ENCODE measurements at regions not wholly inside any gene's neighbourhood (a gene's known extent, or its start where the extent isn't known, plus 50 kb on each side); places are given as distances from the start of the nearest gene placed in this dataset.
A peak's percentile ranks its signal among the peaks of the same experiment; 100 is the strongest.

- WGBS (ENCODE audit: insufficient coverage) = 72% methylated on average over 33 of the region's 38 CpGs
- Histone ChIP-seq H3K36me3 (ENCODE audit: control insufficient read depth, insufficient read depth, low read length) (no peaks in the 10 kb centered on the region), H3K4me1 (ENCODE audit: control insufficient read depth, insufficient read depth, low read length) (peaks cover 31% of the 10 kb centered on the region), H3K9me3 (ENCODE audit: control insufficient read depth, insufficient read depth, low read length) (no peaks in the 10 kb centered on the region), H3K27ac (ENCODE audit: low read depth, low read length) (no peak overlapping the region), H3K4me3 (ENCODE audit: low read depth, low read length) (no peak overlapping the region), H3K27me3 (ENCODE audit: control insufficient read depth, insufficient read depth, low read length) (peaks cover 17% of the 10 kb centered on the region)
- peak in 1 of 6 donors; percentile 80 for DNase-seq (ENCODE audit: low read depth in 4 of 6, low spot score in 6 of 6)
Observed at GRCh38 chr20:63118303-63119120, 97.4 kb downstream of the YTHDF1 start.

- Histone ChIP-seq H3K9me3 (ENCODE audit: control insufficient read depth, insufficient read depth, low read length) (no peaks in the 10 kb centered on the region), H3K4me3 (ENCODE audit: low read depth, low read length) (no peak overlapping the region), H3K27ac (ENCODE audit: low read depth, low read length) (no peak overlapping the region), H3K27me3 (ENCODE audit: control insufficient read depth, insufficient read depth, low read length) (peaks cover 17% of the 10 kb centered on the region), H3K4me1 (ENCODE audit: control insufficient read depth, insufficient read depth, low read length) (peaks cover 31% of the 10 kb centered on the region), H3K36me3 (ENCODE audit: control insufficient read depth, insufficient read depth, low read length) (no peaks in the 10 kb centered on the region)
- no peak for DNase-seq (ENCODE audit: low read depth in 4 of 6, low spot score in 6 of 6)
- 84% methylated on average over 25 of the region's 25 CpGs for WGBS (ENCODE audit: insufficient coverage)
Observed at GRCh38 chr20:63117661-63118302, 98.1 kb downstream of the YTHDF1 start.

- Histone ChIP-seq H3K4me3 (ENCODE audit: low read depth, low read length) (no peak overlapping the region), H3K36me3 (ENCODE audit: control insufficient read depth, insufficient read depth, low read length) (no peaks in the 10 kb centered on the region), H3K9me3 (ENCODE audit: control insufficient read depth, insufficient read depth, low read length) (no peaks in the 10 kb centered on the region), H3K27me3 (ENCODE audit: control insufficient read depth, insufficient read depth, low read length) (peaks cover 17% of the 10 kb centered on the region), H3K4me1 (ENCODE audit: control insufficient read depth, insufficient read depth, low read length) (peaks cover 31% of the 10 kb centered on the region), H3K27ac (ENCODE audit: low read depth, low read length) (no peak overlapping the region)
- peak in 1 of 6 donors; percentile 40 for DNase-seq (ENCODE audit: low read depth in 4 of 6, low spot score in 6 of 6)
- WGBS (ENCODE audit: insufficient coverage) = 71% methylated on average over 8 of the region's 9 CpGs
Observed at GRCh38 chr20:63117151-63117550, 98.8 kb downstream of the YTHDF1 start.

GRCh38 chr20:63116412-63117106 is 99.4 kb downstream of the YTHDF1 start:
- 23% methylated on average over 30 of the region's 32 CpGs for WGBS (ENCODE audit: insufficient coverage)
- Histone ChIP-seq H3K4me3 (ENCODE audit: low read depth, low read length) (no peak overlapping the region), H3K27ac (ENCODE audit: low read depth, low read length) (no peak overlapping the region), H3K9me3 (ENCODE audit: control insufficient read depth, insufficient read depth, low read length) (no peaks in the 10 kb centered on the region), H3K36me3 (ENCODE audit: control insufficient read depth, insufficient read depth, low read length) (no peaks in the 10 kb centered on the region), H3K4me1 (ENCODE audit: control insufficient read depth, insufficient read depth, low read length) (peaks cover 31% of the 10 kb centered on the region), H3K27me3 (ENCODE audit: control insufficient read depth, insufficient read depth, low read length) (peaks cover 17% of the 10 kb centered on the region)
- DNase-seq (ENCODE audit: low read depth in 4 of 6, low spot score in 6 of 6) = peak in 1 of 6 donors; percentile 52

GRCh38 chr20:63115651-63116411 is 100.1 kb downstream of the YTHDF1 start:
- H3K27me3 ChIP-seq (ENCODE audit: control insufficient read depth, insufficient read depth, low read length) = peaks cover 17% of the 10 kb centered on the region
- no peaks in the 10 kb centered on the region for H3K36me3 ChIP-seq (ENCODE audit: control insufficient read depth, insufficient read depth, low read length)
- DNase-seq (ENCODE audit: low read depth in 4 of 6, low spot score in 6 of 6) = no peak
- WGBS (ENCODE audit: insufficient coverage) = 72% methylated on average over 11 of the region's 11 CpGs
- no peak overlapping the region for H3K27ac ChIP-seq (ENCODE audit: low read depth, low read length)
- no peak overlapping the region for H3K4me3 ChIP-seq (ENCODE audit: low read depth, low read length)
- no peaks in the 10 kb centered on the region for H3K9me3 ChIP-seq (ENCODE audit: control insufficient read depth, insufficient read depth, low read length)
- peaks cover 31% of the 10 kb centered on the region for H3K4me1 ChIP-seq (ENCODE audit: control insufficient read depth, insufficient read depth, low read length)

- Histone ChIP-seq H3K27ac (ENCODE audit: low read depth, low read length) (no peak overlapping the region), H3K4me1 (ENCODE audit: control insufficient read depth, insufficient read depth, low read length) (peaks cover 24% of the 10 kb centered on the region), H3K27me3 (ENCODE audit: control insufficient read depth, insufficient read depth, low read length) (peaks cover 17% of the 10 kb centered on the region), H3K9me3 (ENCODE audit: control insufficient read depth, insufficient read depth, low read length) (no peaks in the 10 kb centered on the region), H3K36me3 (ENCODE audit: control insufficient read depth, insufficient read depth, low read length) (no peaks in the 10 kb centered on the region), H3K4me3 (ENCODE audit: low read depth, low read length) (no peak overlapping the region)
- 65% methylated on average over 16 of the region's 16 CpGs for WGBS (ENCODE audit: insufficient coverage)
- no peak for DNase-seq (ENCODE audit: low read depth in 4 of 6, low spot score in 6 of 6)
Observed at GRCh38 chr20:63114693-63115311, 101.1 kb downstream of the YTHDF1 start.

- 65% methylated on average over 22 of the region's 22 CpGs for WGBS (ENCODE audit: insufficient coverage)
- H3K27ac ChIP-seq (ENCODE audit: low read depth, low read length) = no peak overlapping the region
- DNase-seq (ENCODE audit: low read depth in 4 of 6, low spot score in 6 of 6) = no peak
- H3K9me3 ChIP-seq (ENCODE audit: control insufficient read depth, insufficient read depth, low read length) = no peaks in the 10 kb centered on the region
- peaks cover 17% of the 10 kb centered on the region for H3K27me3 ChIP-seq (ENCODE audit: control insufficient read depth, insufficient read depth, low read length)
- no peaks in the 10 kb centered on the region for H3K36me3 ChIP-seq (ENCODE audit: control insufficient read depth, insufficient read depth, low read length)
- peaks cover 18% of the 10 kb centered on the region for H3K4me1 ChIP-seq (ENCODE audit: control insufficient read depth, insufficient read depth, low read length)
- H3K4me3 ChIP-seq (ENCODE audit: low read depth, low read length) = no peak overlapping the region
Observed at GRCh38 chr20:63114006-63114692, 101.8 kb downstream of the YTHDF1 start.

GRCh38 chr20:63112491-63113219 is 103.3 kb downstream of the YTHDF1 start:
- Histone ChIP-seq H3K27me3 (ENCODE audit: control insufficient read depth, insufficient read depth, low read length) (peaks cover 17% of the 10 kb centered on the region), H3K27ac (ENCODE audit: low read depth, low read length) (no peak overlapping the region), H3K9me3 (ENCODE audit: control insufficient read depth, insufficient read depth, low read length) (no peaks in the 10 kb centered on the region), H3K4me3 (ENCODE audit: low read depth, low read length) (no peak overlapping the region), H3K4me1 (ENCODE audit: control insufficient read depth, insufficient read depth, low read length) (peaks cover 7% of the 10 kb centered on the region), H3K36me3 (ENCODE audit: control insufficient read depth, insufficient read depth, low read length) (no peaks in the 10 kb centered on the region)
- 63% methylated on average over 6 of the region's 10 CpGs for WGBS (ENCODE audit: insufficient coverage)
- DNase-seq (ENCODE audit: low read depth in 4 of 6, low spot score in 6 of 6) = no peak

Data from spinal cord (tissue), 9 donors.